ENCODE measurements at regions not wholly inside any gene's neighbourhood (a gene's known extent, or its start where the extent isn't known, plus 50 kb on each side); places are given as distances from the start of the nearest gene placed in this dataset.

DNA sequence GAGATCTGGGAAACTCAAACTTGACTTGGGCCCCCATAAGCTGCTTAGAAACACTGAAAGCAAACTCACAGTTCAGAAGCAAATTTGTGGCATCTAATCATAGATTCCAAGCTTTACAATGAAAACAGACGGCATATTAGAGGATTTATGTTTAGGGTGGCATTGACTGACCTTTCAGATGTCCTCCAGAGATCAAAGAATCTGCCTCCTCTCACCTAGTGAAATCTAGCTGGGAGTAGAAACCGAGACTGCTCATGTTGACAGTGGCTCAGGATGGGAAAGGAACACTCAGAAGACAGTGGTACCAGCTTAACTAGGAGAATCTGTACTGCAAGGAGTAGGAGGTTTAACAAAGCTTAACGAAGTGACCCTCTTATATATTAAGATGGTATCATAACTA lies 345.0 kb downstream of the GXYLT1 start:
- H3K27me3 ChIP-seq = no peaks in the 10 kb centered on the region
- no peak for DNase-seq
- TF ChIP-seq, protein P1, sequence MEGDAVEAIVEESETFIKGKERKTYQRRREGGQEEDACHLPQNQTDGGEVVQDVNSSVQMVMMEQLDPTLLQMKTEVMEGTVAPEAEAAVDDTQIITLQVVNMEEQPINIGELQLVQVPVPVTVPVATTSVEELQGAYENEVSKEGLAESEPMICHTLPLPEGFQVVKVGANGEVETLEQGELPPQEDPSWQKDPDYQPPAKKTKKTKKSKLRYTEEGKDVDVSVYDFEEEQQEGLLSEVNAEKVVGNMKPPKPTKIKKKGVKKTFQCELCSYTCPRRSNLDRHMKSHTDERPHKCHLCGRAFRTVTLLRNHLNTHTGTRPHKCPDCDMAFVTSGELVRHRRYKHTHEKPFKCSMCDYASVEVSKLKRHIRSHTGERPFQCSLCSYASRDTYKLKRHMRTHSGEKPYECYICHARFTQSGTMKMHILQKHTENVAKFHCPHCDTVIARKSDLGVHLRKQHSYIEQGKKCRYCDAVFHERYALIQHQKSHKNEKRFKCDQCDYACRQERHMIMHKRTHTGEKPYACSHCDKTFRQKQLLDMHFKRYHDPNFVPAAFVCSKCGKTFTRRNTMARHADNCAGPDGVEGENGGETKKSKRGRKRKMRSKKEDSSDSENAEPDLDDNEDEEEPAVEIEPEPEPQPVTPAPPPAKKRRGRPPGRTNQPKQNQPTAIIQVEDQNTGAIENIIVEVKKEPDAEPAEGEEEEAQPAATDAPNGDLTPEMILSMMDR (IDR thresholded peaks at IDR 0.05) = no peak
- intact Hi-C loops (cut with DNase I) = no loop called here
- H3K36me3 ChIP-seq = no peaks in the 10 kb centered on the region
- no peaks in the 10 kb centered on the region for H3K4me1 ChIP-seq
- no peaks in the 10 kb centered on the region for H3K9me3 ChIP-seq
- no peak overlapping the region for H3K4me3 ChIP-seq
- no peak overlapping the region for H3K27ac ChIP-seq
- H3K9ac ChIP-seq (ENCODE audit: low read depth in 2 of 2, low read length in 2 of 2) = no peak overlapping the region

DNA sequence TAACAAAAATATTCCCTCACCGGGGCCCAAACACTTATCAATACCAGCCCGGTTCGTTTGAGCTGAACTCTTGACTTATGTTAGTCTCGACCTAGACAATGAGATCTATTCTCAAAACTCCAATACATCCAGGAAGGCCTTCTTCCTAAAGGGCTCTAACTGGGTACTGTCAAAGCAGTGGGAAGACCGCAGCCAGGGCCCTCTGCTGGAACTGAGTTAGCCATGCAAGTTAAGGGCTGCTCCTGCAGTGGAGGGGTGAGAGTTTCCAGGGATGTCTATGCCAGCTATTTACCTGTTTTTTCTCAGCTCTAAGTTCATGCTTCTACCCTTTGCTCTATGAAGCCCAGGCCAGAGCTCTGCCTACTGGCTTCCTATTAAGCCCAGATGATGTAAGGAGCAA lies 348.8 kb downstream of the GXYLT1 start:
- Histone ChIP-seq H3K27ac (no peak overlapping the region), H3K9ac (ENCODE audit: low read depth in 2 of 2, low read length in 2 of 2) (no peak overlapping the region), H3K9me3 (no peaks in the 10 kb centered on the region), H3K4me3 (no peak overlapping the region), H3K27me3 (no peaks in the 10 kb centered on the region), H3K4me1 (no peaks in the 10 kb centered on the region), H3K36me3 (no peaks in the 10 kb centered on the region)
- no peak for DNase-seq
- intact Hi-C loops (cut with DNase I) = no loop called here
- TF ChIP-seq, protein P1 (IDR thresholded peaks at IDR 0.05) = no peak

DNA sequence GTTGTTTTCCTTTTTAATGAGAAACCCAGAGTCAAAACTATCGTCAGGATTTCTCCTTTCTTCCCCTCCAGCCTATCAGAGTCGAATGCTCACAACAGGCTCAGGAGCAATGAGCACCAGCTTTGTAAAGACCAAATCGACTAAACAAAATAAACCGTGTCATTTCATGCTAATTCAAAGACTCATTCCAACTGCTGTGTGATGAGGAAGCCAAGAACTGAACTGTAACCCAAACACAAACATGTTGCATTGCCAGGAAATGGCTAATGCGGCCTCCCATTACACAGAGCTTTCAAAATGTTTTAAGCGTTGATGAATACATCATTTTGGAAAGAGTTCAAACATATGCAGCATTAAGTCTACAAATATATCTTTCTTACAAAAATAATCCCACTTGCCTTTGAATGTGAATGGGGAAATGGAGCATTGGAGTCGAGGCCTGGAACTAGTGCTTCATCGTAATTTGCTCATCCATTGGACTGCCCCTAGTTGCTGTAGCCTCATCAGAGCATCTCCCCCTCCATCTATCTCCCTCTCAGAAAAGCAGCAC lies 349.5 kb downstream of the GXYLT1 start:
- no peaks in the 10 kb centered on the region for H3K9me3 ChIP-seq
- H3K4me3 ChIP-seq = no peak overlapping the region
- DNase-seq = no peak
- intact Hi-C loops (cut with DNase I) = no loop called here
- no peaks in the 10 kb centered on the region for H3K36me3 ChIP-seq
- H3K4me1 ChIP-seq = no peaks in the 10 kb centered on the region
- no peak overlapping the region for H3K27ac ChIP-seq
- H3K9ac ChIP-seq (ENCODE audit: low read depth in 2 of 2, low read length in 2 of 2) = no peak overlapping the region
- H3K27me3 ChIP-seq = no peaks in the 10 kb centered on the region
- TF ChIP-seq, protein P1 (IDR thresholded peaks at IDR 0.05) = no peak

DNA sequence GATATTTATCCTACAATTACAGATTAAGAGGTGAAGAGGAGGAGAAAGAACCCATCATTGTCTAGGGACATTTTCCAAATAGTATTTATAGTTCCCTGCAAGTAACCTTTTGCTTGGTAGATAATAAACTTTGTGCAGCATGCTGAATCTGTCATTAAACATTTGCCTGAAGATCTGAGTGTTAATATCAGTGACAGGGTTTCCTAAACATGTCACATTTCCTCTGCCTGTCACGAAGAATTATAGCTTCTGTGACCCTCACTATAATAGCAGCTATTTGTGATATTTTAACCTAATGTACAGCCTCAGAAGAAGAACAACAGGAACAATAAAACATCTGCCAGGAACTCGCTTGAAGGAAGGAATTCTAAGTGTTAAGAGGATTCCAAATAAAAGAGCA lies 350.3 kb downstream of the GXYLT1 start:
- TF ChIP-seq, protein P1 (IDR thresholded peaks at IDR 0.05) = no peak
- Histone ChIP-seq H3K9me3 (no peaks in the 10 kb centered on the region), H3K4me3 (no peak overlapping the region), H3K27ac (no peak overlapping the region), H3K4me1 (no peaks in the 10 kb centered on the region), H3K9ac (ENCODE audit: low read depth in 2 of 2, low read length in 2 of 2) (no peak overlapping the region), H3K36me3 (no peaks in the 10 kb centered on the region), H3K27me3 (no peaks in the 10 kb centered on the region)
- no peak for DNase-seq
- intact Hi-C loops (cut with DNase I) = no loop called here

DNA sequence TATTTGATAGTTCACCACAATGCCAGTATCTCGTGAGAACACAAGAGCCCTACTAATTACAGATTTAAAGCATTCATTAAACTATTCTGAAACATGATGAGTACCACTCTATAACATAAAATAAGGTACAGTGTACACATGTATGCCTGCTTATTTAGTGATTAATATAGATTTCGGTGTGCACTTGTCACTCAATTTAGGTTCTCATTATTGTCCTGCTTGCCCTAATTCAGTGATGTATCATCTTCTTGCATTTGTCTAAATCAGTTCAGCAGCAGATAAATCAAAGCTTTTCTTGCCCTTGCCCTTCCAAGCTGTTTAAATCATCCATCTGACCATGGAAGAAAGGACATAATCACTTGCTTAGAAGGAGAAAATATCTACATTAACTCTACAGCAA lies 359.7 kb downstream of the GXYLT1 start:
- intact Hi-C loops (cut with DNase I) = no loop called here
- Histone ChIP-seq H3K36me3 (no peaks in the 10 kb centered on the region), H3K4me3 (no peak overlapping the region), H3K27me3 (no peaks in the 10 kb centered on the region), H3K9me3 (no peaks in the 10 kb centered on the region), H3K9ac (ENCODE audit: low read depth in 2 of 2, low read length in 2 of 2) (no peak overlapping the region), H3K4me1 (no peaks in the 10 kb centered on the region), H3K27ac (no peak overlapping the region)
- no peak for DNase-seq
- TF ChIP-seq, protein P1 (IDR thresholded peaks at IDR 0.05) = no peak

Data from colonic mucosa (tissue), 4 donors.